Right lobe of liver (tissue), 4 donors: ENCODE measurements at regions not wholly inside any gene's neighbourhood (a gene's known extent, or its start where the extent isn't known, plus 50 kb on each side); places are given as distances from the start of the nearest gene placed in this dataset.

ENCODE experiments used
- CTCF ChIP-seq, 4 donors: fragments of 200-600 bp in 3 of 4; fragments of 450-650 bp in 1 of 4; IDR thresholded peaks; one replicate each; pipeline versions ENCODE4 v1.5.1 to v1.8.0; 2016 to 2022; ENCODE audit warnings: antibody characterized with exemption in 4 of 4, mild to moderate bottlenecking in 2 of 4
- POLR2A ChIP-seq: fragments of 450-650 bp; IDR thresholded peaks from one replicate; pipeline ENCODE4 v1.6.1; 2017; ENCODE audit warnings: antibody characterized with exemption, mild to moderate bottlenecking
- donor health status: DM: no; HTN: no; CAD: no.
- donor health status: DM: no; HTN: no; CAD: no.
- donor health status: DM: no; HTN: yes; CAD: no.

DNA sequence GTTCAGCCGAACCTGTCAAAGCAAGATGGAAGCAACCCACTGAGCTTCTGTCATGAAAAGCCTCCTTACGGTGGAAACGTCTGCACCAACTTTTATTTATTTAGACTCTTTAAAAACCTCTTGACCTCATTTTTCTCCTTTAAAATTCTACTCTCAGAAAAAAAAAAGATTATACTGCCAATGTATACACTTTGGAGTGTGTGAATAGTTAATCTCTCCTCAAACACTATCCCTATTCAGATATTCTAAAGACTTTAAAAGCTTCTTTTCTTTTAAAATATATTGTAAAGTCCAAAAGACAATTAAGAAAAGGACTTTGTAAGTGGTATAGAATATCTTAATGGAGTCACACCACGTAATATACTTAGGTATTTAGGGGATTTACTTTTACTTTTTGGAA lies 335.2 kb upstream of the SEMA3D start:
- TF ChIP-seq CTCF (IDR thresholded peaks at IDR 0.05) (no peak), POLR2A (no peak)
